ENCODE measurements at regions not wholly inside any gene's neighbourhood (a gene's known extent, or its start where the extent isn't known, plus 50 kb on each side); places are given as distances from the start of the nearest gene placed in this dataset.

DNA sequence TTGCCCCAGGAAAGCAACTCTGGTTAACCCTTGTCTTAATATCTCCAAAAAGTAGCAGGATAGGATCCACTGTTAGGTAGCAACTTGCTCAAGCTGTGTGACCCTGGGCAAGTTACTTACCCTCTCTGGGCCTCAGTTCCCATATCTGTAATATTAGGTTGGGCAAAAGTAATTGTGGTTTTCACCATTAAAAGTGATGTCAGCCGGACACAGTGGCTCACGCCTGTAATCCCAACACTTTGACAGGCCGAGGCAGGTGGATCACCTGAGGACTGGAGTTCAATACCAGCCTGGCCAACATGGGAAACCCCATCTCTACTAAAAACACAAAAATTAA is 179.3 kb downstream of the FOXL1 start:
- TF ChIP-seq CTCF (IDR thresholded peaks at IDR 0.05; ENCODE audit: insufficient read depth, low read length, severe bottlenecking): no peak
- peaks cover 6% of the 10 kb centered on the region for H3K27me3 ChIP-seq (ENCODE audit: control insufficient read depth, insufficient read depth, low read length)
- no peak overlapping the region for H3K4me3 ChIP-seq (ENCODE audit: low read depth, low read length)
- no peak for FAIRE-seq
- H3K36me3 ChIP-seq (ENCODE audit: control insufficient read depth, insufficient read depth, low read length): no peaks in the 10 kb centered on the region
- no peak for DNase-seq (ENCODE audit: low read depth)

- FAIRE-seq: no peak
- no peaks in the 10 kb centered on the region for H3K36me3 ChIP-seq (ENCODE audit: control insufficient read depth, insufficient read depth, low read length)
- no peak overlapping the region for H3K4me3 ChIP-seq (ENCODE audit: low read depth, low read length)
- H3K27me3 ChIP-seq (ENCODE audit: control insufficient read depth, insufficient read depth, low read length): peaks cover 11% of the 10 kb centered on the region
- no peak for TF ChIP-seq CTCF (IDR thresholded peaks at IDR 0.05; ENCODE audit: insufficient read depth, low read length, severe bottlenecking)
- DNase-seq (ENCODE audit: low read depth): no peak
These were observed 180.6 kb downstream of the FOXL1 start for GRCh38 chr16:86758932-86759331.

DNA sequence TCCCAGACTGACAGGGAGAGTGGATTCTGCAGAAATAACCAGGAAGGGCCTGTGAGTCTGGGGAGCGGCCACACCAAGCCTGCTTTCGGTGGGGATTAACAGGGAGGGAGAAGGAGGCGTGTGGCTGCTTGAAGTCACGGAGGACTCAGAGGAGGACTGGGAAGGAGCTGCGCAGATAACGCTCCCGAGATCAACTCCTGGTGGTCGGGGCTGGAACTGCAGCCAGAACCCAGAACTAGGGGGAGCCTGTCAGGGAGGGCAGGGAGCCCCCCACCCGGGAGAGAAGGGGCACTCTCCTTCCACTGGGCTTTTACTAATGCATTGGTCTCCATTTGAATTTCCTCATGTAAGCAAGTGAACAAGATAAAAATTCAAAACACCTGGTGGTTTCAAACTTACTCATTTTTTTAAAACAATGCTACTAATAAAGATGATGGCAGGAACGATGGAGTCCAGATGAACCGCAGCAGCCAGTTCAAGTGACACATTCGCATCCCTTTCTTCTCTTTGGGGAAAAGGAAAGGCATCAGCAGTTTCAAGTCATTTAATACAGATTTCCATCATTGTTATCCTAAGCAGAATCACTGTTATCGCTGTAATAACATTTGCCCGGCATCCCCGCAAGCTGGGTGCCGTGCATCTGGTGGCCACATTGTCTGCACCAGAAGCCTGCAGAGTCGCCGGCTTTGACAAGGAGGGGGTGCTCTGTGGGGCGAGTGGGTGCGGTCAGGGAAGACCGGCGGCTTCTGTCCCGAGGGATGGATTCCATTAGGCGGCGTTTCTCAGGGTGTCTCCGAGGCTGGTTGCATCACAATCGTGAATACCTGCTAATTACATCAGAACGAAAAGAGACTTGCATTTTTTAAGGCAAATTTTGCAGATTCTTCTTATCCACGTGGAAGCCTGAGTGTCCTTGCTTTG is 183.0 kb downstream of the FOXL1 start:
- H3K27me3 ChIP-seq (ENCODE audit: control insufficient read depth, insufficient read depth, low read length): peaks cover 12% of the 10 kb centered on the region
- DNase-seq (ENCODE audit: low read depth): peak; percentile 46
- no peak for FAIRE-seq
- TF ChIP-seq CTCF (IDR thresholded peaks at IDR 0.05; ENCODE audit: insufficient read depth, low read length, severe bottlenecking): peak; percentile 91
- H3K36me3 ChIP-seq (ENCODE audit: control insufficient read depth, insufficient read depth, low read length): no peaks in the 10 kb centered on the region
- no peak overlapping the region for H3K4me3 ChIP-seq (ENCODE audit: low read depth, low read length)

GRCh38 chr16:86762095-86762494 is 183.7 kb downstream of the FOXL1 start:
- TF ChIP-seq CTCF (IDR thresholded peaks at IDR 0.05; ENCODE audit: insufficient read depth, low read length, severe bottlenecking): no peak
- Histone ChIP-seq H3K4me3 (ENCODE audit: low read depth, low read length) (no peak overlapping the region), H3K36me3 (ENCODE audit: control insufficient read depth, insufficient read depth, low read length) (no peaks in the 10 kb centered on the region), H3K27me3 (ENCODE audit: control insufficient read depth, insufficient read depth, low read length) (peaks cover 12% of the 10 kb centered on the region)
- no peak for DNase-seq (ENCODE audit: low read depth)
- FAIRE-seq: no peak

- Histone ChIP-seq H3K4me3 (ENCODE audit: low read depth, low read length) (no peak overlapping the region), H3K27me3 (ENCODE audit: control insufficient read depth, insufficient read depth, low read length) (peaks cover 14% of the 10 kb centered on the region), H3K36me3 (ENCODE audit: control insufficient read depth, insufficient read depth, low read length) (no peaks in the 10 kb centered on the region)
- DNase-seq (ENCODE audit: low read depth) (no peak), FAIRE-seq (no peak)
- TF ChIP-seq CTCF (IDR thresholded peaks at IDR 0.05; ENCODE audit: insufficient read depth, low read length, severe bottlenecking): no peak
These were observed 185.5 kb downstream of the FOXL1 start for GRCh38 chr16:86763819-86764218.

GRCh38 chr16:86764551-86764950 is 186.2 kb downstream of the FOXL1 start:
- TF ChIP-seq CTCF (IDR thresholded peaks at IDR 0.05; ENCODE audit: insufficient read depth, low read length, severe bottlenecking): no peak
- peaks cover 12% of the 10 kb centered on the region for H3K27me3 ChIP-seq (ENCODE audit: control insufficient read depth, insufficient read depth, low read length)
- no peaks in the 10 kb centered on the region for H3K36me3 ChIP-seq (ENCODE audit: control insufficient read depth, insufficient read depth, low read length)
- FAIRE-seq: no peak
- no peak for DNase-seq (ENCODE audit: low read depth)
- no peak overlapping the region for H3K4me3 ChIP-seq (ENCODE audit: low read depth, low read length)

All from bronchial epithelial cell (primary cell).